HAP-1 (cell line): ENCODE measurements at regions not wholly inside any gene's neighbourhood (a gene's known extent, or its start where the extent isn't known, plus 50 kb on each side); places are given as distances from the start of the nearest gene placed in this dataset.

Experiments
- DNase-seq, 2 experiments: peaks; one replicate each; pipeline ENCODE4 v3.0.0-alpha.2; 2016 to 2020; ENCODE audit warnings: low spot score in 2 of 2
- H3K27me3 ChIP-seq: fragments of 250-450 bp; sonication (Bioruptor Pico); 2 replicates; pipeline ENCODE4 v1.5.1; 2020; ENCODE audit warnings: low read depth, mild to moderate bottlenecking, moderate library complexity
- H3K36me3 ChIP-seq: fragments of 250-450 bp; sonication (Bioruptor Pico); replicated peaks from 2 replicates; pipeline ENCODE4 v1.5.1; 2020; ENCODE audit warnings: mild to moderate bottlenecking
- H3K4me1 ChIP-seq: fragments of 250-450 bp; sonication (Bioruptor Pico); 2 replicates; pipeline ENCODE4 v1.5.1; 2020; ENCODE audit warnings: mild to moderate bottlenecking
- H3K4me3 ChIP-seq: fragments of 250-450 bp; sonication (Bioruptor Pico); 2 replicates; pipeline ENCODE4 v1.5.1; 2020; ENCODE audit warnings: mild to moderate bottlenecking, moderate library complexity
- H3K9me3 ChIP-seq: fragments of 250-450 bp; sonication (Bioruptor Pico); 2 replicates; pipeline ENCODE4 v1.5.1; 2020; ENCODE audit warnings: mild to moderate bottlenecking, moderate library complexity
- in situ Hi-C: fragments of 300-500 bp; cut with MboI; formaldehyde crosslinking; loops from 3 replicates; pipeline ENCODE4 v1.14.3; 2020; ENCODE audit warnings: low sequenced_read_pairs, inconsistent platforms, mixed read lengths

DNA sequence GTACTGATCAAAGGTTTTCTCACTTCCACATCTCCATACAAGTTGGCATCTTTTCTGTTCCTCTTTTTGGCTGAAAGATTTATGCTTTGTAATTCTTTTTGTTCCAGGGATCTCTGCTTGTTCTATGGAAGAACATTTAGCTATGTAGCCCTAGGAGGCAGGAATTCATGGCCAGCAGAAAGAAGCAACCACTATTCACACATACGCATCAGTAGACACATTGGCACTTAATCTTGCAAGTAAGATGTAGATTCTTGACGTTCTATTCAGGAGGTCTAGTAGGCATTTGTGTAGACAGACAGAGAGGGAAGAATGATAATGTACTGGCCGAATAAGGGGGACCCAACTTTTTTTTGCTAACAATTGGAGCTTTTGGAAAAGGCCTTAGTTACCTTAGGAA is 336.0 kb downstream of the NUF2 start:
- in situ Hi-C loops, result no loop called here
- Histone ChIP-seq H3K36me3 (no peaks in the 10 kb centered on the region), H3K27me3 (no peaks in the 10 kb centered on the region), H3K4me1 (no peaks in the 10 kb centered on the region), H3K9me3 (no peaks in the 10 kb centered on the region), H3K4me3 (no peak overlapping the region)
- no peak for DNase-seq

DNA sequence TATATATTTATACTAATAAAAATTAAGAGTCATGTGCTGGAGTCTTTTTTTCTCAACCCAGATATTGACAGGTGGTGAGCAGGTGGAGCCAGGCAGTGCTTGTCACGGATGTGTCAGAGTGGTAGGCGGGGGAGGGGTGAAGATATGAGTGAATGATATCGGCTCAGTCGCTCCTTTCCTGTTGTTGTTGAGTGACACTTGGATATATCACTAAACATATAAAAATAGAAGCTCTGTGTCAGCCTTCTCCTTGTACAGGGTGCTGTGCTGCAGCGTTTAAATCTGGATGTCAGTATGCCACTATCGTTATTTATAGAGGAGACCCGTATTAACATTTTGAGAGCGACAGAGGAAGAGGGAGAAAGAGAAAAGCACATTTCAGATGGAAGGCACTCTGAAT is 339.6 kb downstream of the NUF2 start:
- no peak overlapping the region for H3K4me3 ChIP-seq
- H3K27me3 ChIP-seq, result no peaks in the 10 kb centered on the region
- in situ Hi-C loops, result no loop called here
- H3K36me3 ChIP-seq, result no peaks in the 10 kb centered on the region
- H3K9me3 ChIP-seq, result no peaks in the 10 kb centered on the region
- DNase-seq, result no peak
- H3K4me1 ChIP-seq, result no peaks in the 10 kb centered on the region

DNA sequence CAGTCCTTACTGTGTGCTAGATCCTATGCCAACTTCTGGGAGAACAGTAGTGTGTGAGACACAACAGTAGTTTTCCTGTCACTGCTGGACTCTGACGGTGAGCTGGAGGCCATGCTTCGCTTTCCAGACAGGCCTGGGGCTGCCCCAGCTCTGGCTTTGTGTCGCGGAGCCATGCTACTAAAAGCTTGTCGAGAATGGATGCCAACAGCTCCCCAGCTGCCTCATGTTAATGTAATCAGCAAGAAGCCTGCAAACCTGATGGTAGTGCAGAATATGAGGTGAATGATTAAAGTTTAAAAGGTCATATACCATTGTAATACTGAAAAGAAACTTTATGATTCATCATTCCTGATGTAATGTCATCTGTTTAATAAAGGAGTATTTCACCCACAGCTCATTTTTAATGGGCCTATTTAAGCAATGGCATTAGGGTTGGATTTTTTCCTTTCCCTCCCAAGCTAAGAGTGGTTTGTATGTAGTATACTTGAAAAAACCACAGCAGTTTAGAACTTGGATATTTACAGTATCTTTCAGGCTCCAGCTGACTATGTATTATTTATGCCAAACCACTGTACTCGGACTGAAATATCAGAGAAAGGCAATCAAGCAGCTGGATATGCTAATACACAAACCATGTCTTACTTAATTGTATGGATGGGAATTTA is 343.0 kb downstream of the NUF2 start:
- Histone ChIP-seq H3K27me3 (no peaks in the 10 kb centered on the region), H3K36me3 (no peaks in the 10 kb centered on the region), H3K9me3 (no peaks in the 10 kb centered on the region), H3K4me1 (no peaks in the 10 kb centered on the region), H3K4me3 (no peak overlapping the region)
- no peak for DNase-seq
- in situ Hi-C loops, result no loop called here

DNA sequence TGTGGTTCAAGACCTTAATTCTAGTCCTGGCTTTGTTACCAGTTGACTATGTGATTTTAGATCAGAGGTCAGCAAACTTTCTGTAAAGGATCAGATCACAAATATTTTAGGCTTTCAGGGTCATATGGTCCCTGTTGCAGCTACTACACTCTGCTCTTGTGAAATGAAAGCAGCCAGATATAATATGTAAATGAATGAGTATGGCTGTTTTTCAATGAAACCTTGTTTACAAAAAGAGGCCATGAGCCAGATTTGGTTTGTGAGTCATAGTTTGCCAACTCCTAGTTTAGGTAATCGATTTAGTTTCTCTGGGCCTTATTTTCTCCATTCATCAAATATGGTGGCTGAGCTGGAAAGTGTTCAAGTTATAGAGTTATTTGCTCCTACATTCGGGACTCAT is 346.7 kb downstream of the NUF2 start:
- Histone ChIP-seq H3K27me3 (no peaks in the 10 kb centered on the region), H3K4me3 (no peak overlapping the region), H3K9me3 (no peaks in the 10 kb centered on the region), H3K36me3 (no peaks in the 10 kb centered on the region), H3K4me1 (no peaks in the 10 kb centered on the region)
- DNase-seq, result no peak
- in situ Hi-C loops, result no loop called here

DNA sequence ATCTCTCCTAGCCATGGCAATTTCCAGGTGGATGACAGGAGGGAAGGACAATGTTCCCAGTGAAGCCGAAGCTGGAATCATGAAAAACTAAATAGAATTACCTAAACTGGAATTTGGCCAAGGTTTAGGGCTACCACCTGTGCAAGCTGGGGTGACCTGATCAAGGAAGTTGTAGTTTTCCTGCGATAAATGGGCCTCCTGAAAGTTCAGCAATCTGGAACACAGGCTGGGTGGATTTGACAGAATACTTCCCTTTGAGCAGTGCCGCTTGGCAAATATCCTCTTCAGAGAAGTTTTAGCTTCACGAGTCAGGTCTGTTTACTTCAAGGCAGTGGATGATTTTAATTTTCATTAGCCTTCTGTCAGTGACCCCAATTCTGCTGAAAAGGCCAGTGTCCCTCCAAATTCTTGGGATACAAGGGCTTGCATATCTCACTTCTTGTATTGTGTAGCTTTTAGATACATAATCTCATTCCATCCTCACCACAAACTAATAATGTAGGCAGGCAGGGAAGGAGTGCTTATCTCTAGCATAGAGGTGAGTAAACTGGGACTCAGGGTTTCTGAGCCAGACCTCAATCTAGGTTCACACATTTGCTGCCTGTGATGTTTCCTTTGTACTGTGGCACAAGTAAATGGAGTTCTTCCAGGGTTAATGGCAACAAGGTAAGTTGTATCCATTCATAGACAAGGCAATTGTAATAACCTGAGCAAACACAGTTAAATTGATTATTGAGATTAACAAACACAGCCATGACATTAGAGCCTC is 349.4 kb downstream of the NUF2 start:
- no peaks in the 10 kb centered on the region for H3K9me3 ChIP-seq
- no peak overlapping the region for H3K4me3 ChIP-seq
- in situ Hi-C loops, result no loop called here
- H3K36me3 ChIP-seq, result no peaks in the 10 kb centered on the region
- H3K27me3 ChIP-seq, result no peaks in the 10 kb centered on the region
- no peak for DNase-seq
- H3K4me1 ChIP-seq, result no peaks in the 10 kb centered on the region

DNA sequence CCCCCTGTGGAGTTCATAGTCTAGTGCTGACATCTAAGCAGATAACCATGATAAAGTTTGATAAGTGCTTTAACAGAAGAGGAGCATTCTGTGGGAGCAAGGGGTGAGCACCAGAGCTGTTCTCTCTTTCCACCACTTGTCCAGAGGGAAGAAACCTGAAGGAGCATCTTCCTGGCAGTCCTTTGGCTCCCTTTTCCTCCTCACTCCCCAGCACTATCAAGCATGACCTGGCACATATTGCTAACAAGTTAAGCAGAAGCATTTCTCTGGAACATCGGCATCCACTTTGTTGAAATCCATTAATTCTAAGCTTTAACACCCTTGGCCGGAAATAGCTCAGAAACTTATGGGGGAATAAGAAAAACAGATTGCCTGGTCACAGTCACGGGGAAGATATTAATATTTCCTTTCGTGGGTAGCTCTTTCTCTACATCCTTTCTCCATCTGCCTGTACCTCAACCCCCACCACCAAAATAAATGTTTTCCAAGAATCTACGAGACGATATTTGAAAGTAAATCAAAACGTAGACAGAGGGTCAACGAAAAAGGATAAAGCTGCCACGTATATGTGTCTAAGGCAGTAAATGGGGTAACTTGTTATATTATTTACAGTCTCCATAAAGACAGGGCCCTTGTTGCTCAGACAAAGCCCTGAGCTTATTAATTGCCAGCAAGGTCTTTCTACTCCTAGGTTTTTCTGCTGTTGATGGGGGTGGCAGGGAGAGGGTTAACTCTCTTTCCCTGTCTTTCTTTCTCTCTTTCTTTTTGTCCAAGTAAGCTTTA is 351.4 kb downstream of the NUF2 start:
- in situ Hi-C loops, result no loop called here
- Histone ChIP-seq H3K27me3 (no peaks in the 10 kb centered on the region), H3K4me3 (no peak overlapping the region), H3K9me3 (no peaks in the 10 kb centered on the region), H3K4me1 (no peaks in the 10 kb centered on the region), H3K36me3 (no peaks in the 10 kb centered on the region)
- DNase-seq, result no peak

DNA sequence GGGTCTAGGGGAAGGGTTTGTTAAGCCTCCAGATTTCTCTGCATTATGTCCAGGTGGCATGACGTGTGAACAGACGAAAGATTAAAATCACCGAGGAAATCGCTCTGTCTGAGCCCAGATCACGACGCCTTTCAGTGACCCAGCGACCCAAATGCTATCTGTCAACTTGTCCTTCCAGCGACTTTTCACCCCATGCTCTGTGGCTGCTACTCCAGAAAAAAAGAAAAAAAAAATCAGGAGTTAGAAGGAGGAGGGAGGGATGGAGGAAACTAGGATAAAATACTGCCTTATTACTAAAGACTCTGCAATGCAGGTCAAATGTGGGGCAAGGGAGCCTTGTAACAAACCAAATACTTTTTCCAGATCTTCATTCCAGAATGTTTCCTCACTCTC is 352.0 kb downstream of the NUF2 start:
- in situ Hi-C loops, result no loop called here
- Histone ChIP-seq H3K27me3 (no peaks in the 10 kb centered on the region), H3K9me3 (no peaks in the 10 kb centered on the region), H3K36me3 (no peaks in the 10 kb centered on the region), H3K4me3 (no peak overlapping the region), H3K4me1 (no peaks in the 10 kb centered on the region)
- DNase-seq, result no peak

DNA sequence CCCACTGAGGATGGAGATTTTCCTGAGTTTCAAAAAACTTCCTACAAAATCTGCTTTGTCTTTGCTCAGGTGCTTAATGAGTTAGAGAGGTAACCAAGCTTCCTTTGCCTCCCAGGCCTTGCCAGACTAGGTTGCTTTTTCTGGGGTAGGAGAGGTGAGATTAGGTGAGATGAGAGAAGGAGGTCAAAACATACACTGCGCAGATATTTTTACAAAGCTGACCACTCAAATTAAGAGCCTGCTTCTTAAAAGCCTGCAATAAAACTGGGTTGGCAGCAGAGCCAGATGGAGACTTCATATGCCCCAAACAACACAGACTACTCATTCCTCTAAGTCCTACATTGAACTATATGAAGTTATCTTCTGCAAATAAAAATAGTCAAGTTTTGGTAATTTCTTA is 352.5 kb downstream of the NUF2 start:
- H3K4me3 ChIP-seq, result no peak overlapping the region
- in situ Hi-C loops, result no loop called here
- no peak for DNase-seq
- no peaks in the 10 kb centered on the region for H3K4me1 ChIP-seq
- no peaks in the 10 kb centered on the region for H3K27me3 ChIP-seq
- no peaks in the 10 kb centered on the region for H3K36me3 ChIP-seq
- H3K9me3 ChIP-seq, result no peaks in the 10 kb centered on the region

DNA sequence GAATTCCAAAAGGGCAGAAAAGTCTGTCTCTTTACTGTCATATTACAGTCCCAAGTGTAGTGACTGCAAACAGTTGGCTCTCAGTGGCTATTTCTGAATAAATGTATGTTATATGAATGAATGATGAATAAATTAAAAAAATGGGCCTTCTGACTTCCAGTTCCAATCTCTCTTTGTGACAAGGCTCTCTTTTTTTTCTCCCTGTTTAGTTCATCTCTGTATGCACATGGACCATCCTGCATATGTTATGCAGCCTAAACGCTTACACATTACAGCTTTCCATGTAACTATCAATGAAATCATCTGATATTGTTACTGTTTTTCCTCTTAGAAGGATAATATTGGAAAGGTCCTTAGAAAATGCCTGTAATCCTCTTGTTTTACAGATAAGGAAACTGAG is 363.0 kb downstream of the NUF2 start:
- H3K4me3 ChIP-seq, result no peak overlapping the region
- in situ Hi-C loops, result no loop called here
- no peaks in the 10 kb centered on the region for H3K9me3 ChIP-seq
- DNase-seq, result no peak
- no peaks in the 10 kb centered on the region for H3K4me1 ChIP-seq
- no peaks in the 10 kb centered on the region for H3K27me3 ChIP-seq
- no peaks in the 10 kb centered on the region for H3K36me3 ChIP-seq

DNA sequence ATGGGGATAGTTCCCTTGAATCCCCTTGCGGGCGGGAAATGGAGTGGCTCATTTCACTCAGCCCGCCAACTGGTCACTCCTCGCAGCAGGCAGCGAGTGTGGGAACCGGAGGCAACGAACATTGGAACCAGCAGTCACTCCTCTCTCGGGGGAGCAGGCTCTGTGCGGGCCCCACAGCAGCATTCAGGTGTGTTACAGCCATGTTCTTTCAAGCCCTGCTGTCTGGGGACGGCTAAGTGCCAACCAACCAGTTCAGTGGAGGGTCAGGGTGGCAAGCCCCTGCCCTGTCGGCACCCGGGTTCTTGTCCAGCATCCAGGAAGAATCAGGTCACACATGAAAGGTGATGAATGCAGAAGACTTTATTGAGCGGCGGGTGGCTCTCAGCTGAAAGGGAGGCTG is 370.5 kb downstream of the NUF2 start:
- Histone ChIP-seq H3K36me3 (no peaks in the 10 kb centered on the region), H3K4me1 (no peaks in the 10 kb centered on the region), H3K9me3 (no peaks in the 10 kb centered on the region), H3K27me3 (no peaks in the 10 kb centered on the region), H3K4me3 (no peak overlapping the region)
- DNase-seq, result no peak
- in situ Hi-C loops, result no loop called here

DNA sequence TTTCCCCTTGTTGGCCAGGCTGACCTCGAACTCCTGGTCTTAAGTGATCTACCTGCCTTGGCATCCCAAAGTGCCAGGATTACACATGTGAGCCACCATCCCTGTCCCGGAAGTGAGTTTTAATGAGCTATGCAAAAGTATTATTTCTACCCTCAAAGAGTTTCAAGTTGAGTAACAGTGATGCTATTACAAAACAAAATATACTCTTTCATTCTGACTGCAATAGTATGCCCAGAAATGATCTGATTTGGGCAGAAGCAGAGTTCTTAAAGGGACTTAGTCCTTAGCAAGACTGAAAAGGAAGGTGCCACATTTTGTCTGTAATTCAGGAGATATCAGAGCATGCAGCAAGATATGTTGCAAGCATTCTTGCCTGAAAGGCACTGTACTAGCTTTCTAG is 375.4 kb downstream of the NUF2 start:
- no peaks in the 10 kb centered on the region for H3K4me1 ChIP-seq
- in situ Hi-C loops, result no loop called here
- no peaks in the 10 kb centered on the region for H3K9me3 ChIP-seq
- H3K4me3 ChIP-seq, result no peak overlapping the region
- no peak for DNase-seq
- H3K36me3 ChIP-seq, result no peaks in the 10 kb centered on the region
- peaks cover 5% of the 10 kb centered on the region; the same call in 1 of the 2 replicates for H3K27me3 ChIP-seq

DNA sequence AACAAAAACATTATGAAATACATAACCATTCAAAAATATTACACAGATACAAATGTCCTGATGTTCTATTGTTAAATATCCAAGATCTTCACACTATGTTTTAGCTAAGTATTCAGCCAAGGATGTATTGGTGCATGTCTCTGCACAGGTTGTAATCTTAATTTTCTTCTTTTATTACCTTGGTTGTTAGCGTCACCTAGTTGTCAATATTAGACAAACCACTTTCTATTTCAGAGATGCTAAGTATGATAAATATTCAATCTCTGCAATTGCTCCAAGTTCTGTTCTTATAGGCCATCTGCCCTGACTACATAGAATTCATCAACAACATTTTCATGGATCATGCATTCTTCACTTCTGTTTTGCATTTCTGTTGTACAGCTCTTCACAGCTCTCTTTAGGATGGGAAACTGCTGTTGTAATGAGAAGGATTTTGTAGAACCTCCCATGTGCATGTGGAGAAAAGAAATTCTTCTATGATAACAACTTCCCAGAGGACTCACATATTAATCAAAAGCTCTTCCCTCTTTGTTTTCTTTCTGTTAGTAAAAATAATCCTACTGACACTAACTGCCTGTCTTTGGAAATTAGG is 380.1 kb downstream of the NUF2 start:
- peaks cover 5% of the 10 kb centered on the region; the same call in 1 of the 2 replicates for H3K27me3 ChIP-seq
- no peaks in the 10 kb centered on the region for H3K36me3 ChIP-seq
- H3K4me1 ChIP-seq, result no peaks in the 10 kb centered on the region
- H3K4me3 ChIP-seq, result no peak overlapping the region
- in situ Hi-C loops, result loop anchor here (10.0 kb wide), 1 partner anchor 287 kb away; no protein-coding TSS in a partner anchor
- DNase-seq, result no peak
- no peaks in the 10 kb centered on the region for H3K9me3 ChIP-seq

DNA sequence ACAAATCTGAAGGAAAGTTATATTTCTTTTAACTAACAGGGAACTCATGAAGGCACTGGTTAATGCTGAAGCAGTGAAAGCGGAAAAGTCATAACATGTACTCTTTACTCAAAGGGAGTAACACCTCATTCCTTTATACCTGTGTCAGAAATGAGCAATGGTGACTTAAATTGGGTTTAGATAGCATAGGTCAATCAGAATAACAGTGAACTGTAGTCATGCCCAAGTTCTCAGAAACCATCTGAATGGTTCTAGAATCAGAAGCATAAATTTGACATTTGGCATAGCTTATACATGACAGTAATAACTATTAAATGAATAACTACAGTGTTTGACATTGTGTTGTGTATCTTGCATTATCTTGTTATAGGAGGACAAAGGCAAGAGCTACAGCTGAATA is 382.0 kb downstream of the NUF2 start:
- Histone ChIP-seq H3K36me3 (no peaks in the 10 kb centered on the region), H3K4me3 (no peak overlapping the region), H3K4me1 (no peaks in the 10 kb centered on the region), H3K9me3 (no peaks in the 10 kb centered on the region), H3K27me3 (peaks cover 5% of the 10 kb centered on the region; the same call in 1 of the 2 replicates)
- in situ Hi-C loops, result loop anchor here (10.0 kb wide), 1 partner anchor 289 kb away; no protein-coding TSS in a partner anchor
- DNase-seq, result no peak
